H1 (cell line): ENCODE measurements at regions not wholly inside any gene's neighbourhood (a gene's known extent, or its start where the extent isn't known, plus 50 kb on each side); places are given as distances from the start of the nearest gene placed in this dataset.

Experiments used
- EP300 ChIP-seq, 2 experiments: IDR thresholded peaks; 1 replicate in 1 of 2; 2 replicates in 1 of 2; pipeline ENCODE4 v1.6.1; 2011 to 2012; ENCODE audit warnings: low read depth in 2 of 2, low read length in 2 of 2, mild to moderate bottlenecking in 2 of 2, borderline replicate concordance in 1 of 2, inconsistent platforms in 1 of 2, moderate library complexity in 1 of 2
- EZH2 ChIP-seq: fragments of 200-600 bp; sonication (generic); IDR thresholded peaks from 2 replicates; pipeline ENCODE4 v1.7.1; 2012; ENCODE audit warnings: low read depth, mild to moderate bottlenecking, moderate library complexity, low read length, inconsistent platforms; ENCODE audit not compliant: severe bottlenecking
- GTF2F1 ChIP-seq: IDR thresholded peaks from 2 replicates; pipeline ENCODE4 v1.6.1; 2012; ENCODE audit warnings: low read depth, low read length, improper control_type of control experiment, borderline replicate concordance
- JUND ChIP-seq: IDR thresholded peaks from 2 replicates; pipeline ENCODE4 v1.6.1; 2011; ENCODE audit warnings: mild to moderate bottlenecking, improper control_type of control experiment, low read length
- KDM5A ChIP-seq: fragments of 200-600 bp; IDR thresholded peaks from 2 replicates; pipeline ENCODE4 v1.7.1; 2012; ENCODE audit warnings: mild to moderate bottlenecking, low read length, inconsistent platforms, mixed read lengths
- POLR2A ChIP-seq, 2 experiments: IDR thresholded peaks; 1 replicate in 1 of 2; 2 replicates in 1 of 2; pipeline ENCODE4 v1.6.1; 2011; ENCODE audit warnings: low read depth in 2 of 2, low read length in 2 of 2, mild to moderate bottlenecking in 2 of 2; ENCODE audit errors: control extremely low read depth in 1 of 2
- ZNF274 ChIP-seq: IDR thresholded peaks from 2 replicates; pipeline ENCODE4 v1.7.0; 2012; ENCODE audit warnings: low read length, borderline replicate concordance; ENCODE audit errors: extremely low read depth

DNA sequence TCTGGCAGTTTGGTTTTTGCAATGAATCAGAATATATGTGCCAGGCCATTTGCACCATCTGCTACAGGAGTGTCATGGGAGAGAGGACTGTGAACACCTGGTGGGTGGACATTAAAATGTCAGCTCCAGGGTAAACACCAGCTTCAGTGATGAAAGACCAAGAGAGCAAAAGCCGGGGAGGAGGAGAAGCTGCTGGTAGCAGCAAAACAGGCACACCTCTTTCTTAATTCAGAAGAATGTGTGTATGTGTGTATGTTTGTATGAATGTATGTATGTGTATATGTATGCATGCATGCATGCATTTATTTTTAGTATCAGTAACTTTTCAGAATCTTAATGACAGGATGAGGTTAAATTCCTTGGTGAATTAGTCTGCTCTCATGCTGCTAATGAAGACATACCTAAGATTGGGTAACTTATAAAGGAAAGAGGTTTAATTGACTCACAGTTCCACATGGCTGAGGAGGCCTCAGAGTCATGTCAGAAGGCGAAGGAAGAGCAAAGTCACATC, 357.4 kb upstream of the PRICKLE1 start:
- TF ChIP-seq EP300 (IDR thresholded peaks at IDR 0.05; ENCODE audit: borderline replicate concordance in 1 of 2, low read depth in 2 of 2, low read length in 2 of 2) (no peak), EZH2 (no peak), JUND (no peak), KDM5A (no peak), POLR2A (IDR thresholded peaks at IDR 0.05; ENCODE audit: control extremely low read depth in 1 of 2, low read depth in 2 of 2, low read length in 2 of 2) (no peak), ZNF274 (no peak), GTF2F1 (no peak)
